Progenitor cell of endocrine pancreas (in vitro differentiated cells): ENCODE measurements at regions not wholly inside any gene's neighbourhood (a gene's known extent, or its start where the extent isn't known, plus 50 kb on each side); places are given as distances from the start of the nearest gene placed in this dataset.

ENCODE experiments used
- DNase-seq: peaks from one replicate; pipeline ENCODE4 v3.0.0; 2021; ENCODE audit warnings: low spot score; ENCODE audit not compliant: unreplicated experiment
- H3K27ac Mint-ChIP-seq: 2 replicates; pipeline ENCODE4 v1.8.0; 2021; ENCODE audit warnings: mild to moderate bottlenecking, moderate library complexity, mixed read lengths
- H3K27me3 Mint-ChIP-seq: 2 replicates; pipeline ENCODE4 v1.8.0; 2021; ENCODE audit warnings: mixed read lengths
- H3K36me3 Mint-ChIP-seq: 2 replicates; pipeline ENCODE4 v1.8.0; 2022; ENCODE audit warnings: mixed read lengths; ENCODE audit not compliant: insufficient read depth
- H3K4me1 Mint-ChIP-seq: 2 replicates; pipeline ENCODE4 v1.8.0; 2021; ENCODE audit warnings: low read depth, mixed read lengths
- H3K4me3 Mint-ChIP-seq: 2 replicates; pipeline ENCODE4 v1.8.0; 2021; ENCODE audit warnings: low read depth, mild to moderate bottlenecking, moderate library complexity, mixed read lengths
- H3K9me3 Mint-ChIP-seq: 2 replicates; pipeline ENCODE4 v1.8.0; 2021; ENCODE audit warnings: low read depth, mixed read lengths
- CTCF ChIP-seq: fragments of 200-600 bp; sonication (generic); IDR thresholded peaks from one replicate; pipeline ENCODE4 v1.5.0; 2021; ENCODE audit warnings: antibody characterized with exemption, mild to moderate bottlenecking; ENCODE audit not compliant: unreplicated experiment

GRCh38 chr6:1222728-1223595 lies 88.9 kb upstream of the FOXQ1 start:
- Mint-ChIP-seq H3K9me3 (no peaks in the 10 kb centered on the region), H3K36me3 (no peaks in the 10 kb centered on the region), H3K27me3 (peaks cover 57% of the 10 kb centered on the region), H3K27ac (no peak overlapping the region), H3K4me1 (peaks cover 6% of the 10 kb centered on the region), H3K4me3 (no peak overlapping the region)
- DNase-seq: no peak
- no peak for TF ChIP-seq CTCF

- Mint-ChIP-seq H3K36me3 (no peaks in the 10 kb centered on the region), H3K9me3 (no peaks in the 10 kb centered on the region), H3K27ac (no peak overlapping the region), H3K27me3 (peaks cover 30% of the 10 kb centered on the region), H3K4me1 (no peaks in the 10 kb centered on the region), H3K4me3 (no peak overlapping the region)
- DNase-seq: no peak
- no peak for TF ChIP-seq CTCF
Measured at GRCh38 chr6:1217396-1217795, 94.5 kb upstream of the FOXQ1 start.

- no peak for DNase-seq
- Mint-ChIP-seq H3K4me3 (no peak overlapping the region), H3K9me3 (no peaks in the 10 kb centered on the region), H3K27me3 (peaks cover 26% of the 10 kb centered on the region), H3K36me3 (no peaks in the 10 kb centered on the region), H3K4me1 (no peaks in the 10 kb centered on the region), H3K27ac (no peak overlapping the region)
- no peak for TF ChIP-seq CTCF
Measured at GRCh38 chr6:1216488-1216974, 95.4 kb upstream of the FOXQ1 start.

GRCh38 chr6:1215884-1216487 lies 95.9 kb upstream of the FOXQ1 start:
- H3K27ac Mint-ChIP-seq: no peak overlapping the region
- no peaks in the 10 kb centered on the region for H3K36me3 Mint-ChIP-seq
- H3K27me3 Mint-ChIP-seq: peaks cover 26% of the 10 kb centered on the region
- no peak for DNase-seq
- TF ChIP-seq CTCF: no peak
- no peaks in the 10 kb centered on the region for H3K9me3 Mint-ChIP-seq
- H3K4me1 Mint-ChIP-seq: no peaks in the 10 kb centered on the region
- no peak overlapping the region for H3K4me3 Mint-ChIP-seq

GRCh38 chr6:1215023-1215422 lies 96.9 kb upstream of the FOXQ1 start:
- H3K4me1 Mint-ChIP-seq: no peaks in the 10 kb centered on the region
- DNase-seq: no peak
- H3K4me3 Mint-ChIP-seq: no peak overlapping the region
- no peaks in the 10 kb centered on the region for H3K9me3 Mint-ChIP-seq
- TF ChIP-seq CTCF: no peak
- no peaks in the 10 kb centered on the region for H3K36me3 Mint-ChIP-seq
- no peak overlapping the region for H3K27ac Mint-ChIP-seq
- H3K27me3 Mint-ChIP-seq: peaks cover 17% of the 10 kb centered on the region
